HG03442 (cell line): ENCODE measurements at regions not wholly inside any gene's neighbourhood (a gene's known extent, or its start where the extent isn't known, plus 50 kb on each side); places are given as distances from the start of the nearest gene placed in this dataset.
"Not testable (repeated sequence)": the region's sequence is repeated elsewhere in the genome, so short reads cannot be mapped to it uniquely, and the experiment has no call there.

ENCODE experiments used
- ATAC-seq: cut with Tn5 transposase; IDR thresholded peaks from one replicate; pipeline ENCODE4 v1.9.1; 2021; ENCODE audit warnings: mild to moderate bottlenecking, moderate library complexity; ENCODE audit not compliant: unreplicated experiment

- ATAC-seq: not testable (repeated sequence)
Observed at GRCh38 chr4:189619441-189620250, 321.0 kb upstream of the FRG1 start.

GRCh38 chr4:189622574-189622973, 318.1 kb upstream of the FRG1 start:
- ATAC-seq: not testable (repeated sequence)

DNA sequence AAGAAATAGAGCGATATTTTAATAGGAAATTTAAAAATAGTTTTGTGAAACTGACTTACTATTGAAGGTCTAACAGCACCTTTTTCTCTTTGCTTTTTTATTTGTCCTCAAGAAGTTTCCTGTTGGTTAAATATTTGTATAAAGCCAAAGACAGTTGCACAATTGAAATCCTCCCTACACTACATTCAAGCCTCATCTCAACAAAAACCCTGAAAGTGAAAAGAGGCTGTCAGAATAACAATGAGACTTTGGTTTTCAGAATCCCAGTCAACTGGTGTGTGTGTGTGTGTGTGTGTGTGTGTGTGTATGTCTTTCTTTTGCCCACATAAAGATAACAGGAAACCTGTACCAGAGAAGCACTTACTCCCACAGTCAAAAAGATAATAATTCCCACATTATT, 313.6 kb upstream of the FRG1 start:
- not testable (repeated sequence) for ATAC-seq

GRCh38 chr4:189629733-189630132, 310.9 kb upstream of the FRG1 start:
- not testable (repeated sequence) for ATAC-seq

DNA sequence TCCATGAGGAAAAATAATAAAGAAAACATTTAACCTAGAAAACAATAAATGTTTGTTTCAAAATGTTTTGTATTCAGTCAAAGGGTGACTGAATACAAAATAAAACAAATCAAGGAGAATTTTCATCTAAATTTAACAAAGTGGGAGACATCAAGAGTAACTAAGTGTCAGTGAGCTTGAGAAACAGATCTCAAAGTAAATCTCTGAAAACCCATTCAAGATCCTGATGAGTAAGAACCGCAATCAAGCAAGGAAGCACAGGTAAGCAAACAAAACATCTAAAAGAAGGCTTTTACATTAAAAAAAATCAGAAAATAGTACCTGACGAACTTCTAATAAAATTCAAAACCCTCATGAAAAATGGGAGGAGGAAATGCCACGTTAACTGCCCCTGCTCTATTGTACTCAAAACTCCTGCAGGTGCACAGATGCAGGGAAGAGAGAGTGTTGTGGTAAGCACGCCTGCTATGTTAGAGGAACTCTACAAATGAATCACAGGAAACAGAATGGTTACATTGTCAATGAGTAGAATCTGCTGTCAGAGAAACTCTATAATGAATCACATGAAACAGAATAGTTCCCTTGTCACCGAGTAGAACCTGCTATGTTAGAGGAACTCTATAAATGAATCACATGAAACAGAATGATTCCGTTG, 309.6 kb upstream of the FRG1 start:
- ATAC-seq: peak; percentile 92

DNA sequence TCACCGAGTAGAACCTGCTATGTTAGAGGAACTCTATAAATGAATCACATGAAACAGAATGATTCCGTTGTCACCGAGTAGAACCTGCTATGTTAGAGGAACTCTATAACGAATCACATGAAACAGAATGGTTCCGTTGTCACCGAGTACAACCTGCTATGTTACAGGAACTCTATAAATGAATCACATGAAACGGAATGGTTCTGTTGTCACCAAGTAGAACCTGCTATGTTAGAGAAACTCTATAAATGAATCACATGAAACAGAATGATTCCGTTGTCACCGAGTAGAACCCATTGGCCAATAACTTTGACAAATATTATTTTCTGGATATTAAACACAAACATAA, 309.1 kb upstream of the FRG1 start:
- ATAC-seq: not testable (repeated sequence)

GRCh38 chr4:189650436-189650835, 290.2 kb upstream of the FRG1 start:
- ATAC-seq: not testable (repeated sequence)

DNA sequence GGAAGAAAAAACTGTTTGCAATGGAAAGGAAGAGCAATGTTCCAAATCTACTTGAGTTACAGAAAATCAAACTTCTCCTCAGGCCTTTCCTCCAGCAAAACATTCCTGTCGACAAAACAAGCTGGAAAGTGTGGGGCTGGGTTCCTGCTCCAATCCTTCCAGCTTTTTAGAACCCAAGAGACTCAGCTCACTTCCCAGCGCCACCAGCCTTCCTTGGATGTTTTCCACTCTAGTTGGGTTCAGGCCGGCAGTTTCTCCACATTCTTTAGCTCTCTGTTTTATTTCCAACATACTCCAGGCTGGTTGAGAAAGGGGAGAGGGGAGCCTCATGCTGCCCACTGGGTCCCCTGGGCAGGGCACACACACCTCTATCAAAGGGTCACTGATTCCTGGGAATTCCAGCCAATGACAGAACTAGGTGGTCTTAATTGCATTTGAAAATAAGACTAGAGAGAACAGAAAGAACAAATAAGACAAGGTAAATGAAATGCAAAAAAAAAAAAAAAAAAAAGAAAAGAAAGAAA, 287.5 kb upstream of the FRG1 start:
- not testable (repeated sequence) for ATAC-seq

DNA sequence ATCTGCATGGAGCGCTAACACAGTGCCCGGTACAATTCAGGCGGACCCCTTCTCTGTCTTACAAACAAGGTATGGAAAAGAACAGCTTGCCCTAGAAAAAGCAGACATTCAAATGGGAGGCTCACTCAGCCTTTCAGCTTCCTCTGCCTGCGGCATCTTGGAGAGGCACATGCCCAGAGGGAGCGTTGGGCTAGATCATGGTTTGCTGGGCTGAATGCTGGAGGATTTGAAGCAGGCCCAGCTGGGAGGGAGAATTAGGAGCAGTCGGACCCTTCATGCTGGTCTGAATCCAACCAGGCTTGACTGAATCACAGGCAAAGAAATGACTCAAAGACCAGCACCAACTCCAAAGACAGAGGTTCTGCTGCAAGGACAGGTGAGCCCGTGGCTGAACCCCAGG, 286.7 kb upstream of the FRG1 start:
- not testable (repeated sequence) for ATAC-seq

DNA sequence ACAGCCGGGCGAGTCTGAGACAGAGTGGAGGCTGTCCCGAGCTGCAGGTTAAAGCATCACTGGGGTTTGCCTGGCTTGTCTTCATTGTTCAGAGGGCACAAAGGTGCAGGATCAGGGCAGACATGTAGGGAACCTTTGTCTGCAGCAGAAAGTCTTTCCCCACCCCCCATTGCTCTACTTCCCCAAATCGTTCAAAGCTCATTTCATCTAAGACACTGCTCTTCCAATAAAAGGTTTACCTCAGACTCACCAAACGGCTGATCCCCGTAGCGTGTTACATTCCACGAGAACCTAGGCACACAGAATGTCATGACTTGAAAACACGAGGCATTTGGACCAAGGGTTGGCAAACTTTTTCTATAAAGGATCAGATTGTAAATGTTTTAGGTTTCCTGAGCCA, 286.3 kb upstream of the FRG1 start:
- ATAC-seq: not testable (repeated sequence)

DNA sequence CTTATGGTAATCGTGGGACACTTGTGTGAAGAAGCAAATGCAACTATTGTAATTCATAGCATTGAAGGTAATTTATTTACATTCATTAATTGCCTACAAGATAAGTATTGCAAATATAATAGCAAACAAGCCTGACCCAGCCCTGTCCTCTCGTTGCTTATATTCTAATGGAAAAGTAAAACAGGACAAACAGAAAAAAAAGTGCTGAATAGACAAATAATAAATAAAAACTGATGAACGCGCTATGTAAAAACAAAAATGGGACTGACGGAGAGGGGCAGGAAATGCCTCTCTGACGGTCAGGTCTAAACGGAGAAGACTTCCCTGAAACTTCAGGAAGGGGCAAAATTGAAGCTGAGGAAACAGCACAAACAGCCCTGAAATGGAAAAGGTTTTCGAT, 284.9 kb upstream of the FRG1 start:
- not testable (repeated sequence) for ATAC-seq

DNA sequence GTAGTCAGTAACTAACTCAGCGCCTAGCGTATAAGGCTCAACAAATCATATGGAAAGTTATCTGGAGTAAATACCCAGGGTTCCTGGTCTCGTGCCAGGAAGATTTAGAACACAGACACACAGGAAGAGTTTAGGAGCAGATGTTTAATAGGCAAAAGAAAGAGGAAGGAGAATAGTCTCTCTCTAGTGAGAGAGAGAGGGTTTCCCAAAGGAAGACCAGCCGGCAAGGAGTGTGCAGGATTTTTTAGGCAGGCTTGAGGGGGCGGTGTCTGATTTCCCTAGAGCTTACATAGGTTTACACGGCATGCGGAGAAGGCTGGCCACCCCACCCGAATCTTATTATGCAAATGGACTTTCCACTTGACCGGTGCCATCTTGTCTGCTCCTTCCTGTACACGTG, 284.0 kb upstream of the FRG1 start:
- no peak for ATAC-seq

DNA sequence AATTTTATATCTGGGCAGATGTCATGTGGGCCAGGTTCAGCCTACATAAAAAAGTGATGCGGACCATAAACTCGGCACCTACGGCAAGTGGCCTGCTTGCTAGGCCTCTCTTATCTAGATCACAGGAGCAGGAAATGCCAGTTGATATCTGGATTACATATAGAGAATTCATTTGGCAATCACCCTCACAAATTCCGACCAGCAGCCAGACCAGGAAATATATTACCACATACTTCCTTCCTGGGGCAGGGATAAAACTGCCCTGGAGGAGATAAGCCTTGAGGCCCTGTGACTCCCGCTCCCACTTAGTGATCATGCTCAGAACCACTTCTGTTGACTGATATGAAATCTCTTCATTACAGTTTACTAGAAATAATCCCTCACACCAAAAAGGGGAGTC, 282.4 kb upstream of the FRG1 start:
- ATAC-seq: not testable (repeated sequence)

DNA sequence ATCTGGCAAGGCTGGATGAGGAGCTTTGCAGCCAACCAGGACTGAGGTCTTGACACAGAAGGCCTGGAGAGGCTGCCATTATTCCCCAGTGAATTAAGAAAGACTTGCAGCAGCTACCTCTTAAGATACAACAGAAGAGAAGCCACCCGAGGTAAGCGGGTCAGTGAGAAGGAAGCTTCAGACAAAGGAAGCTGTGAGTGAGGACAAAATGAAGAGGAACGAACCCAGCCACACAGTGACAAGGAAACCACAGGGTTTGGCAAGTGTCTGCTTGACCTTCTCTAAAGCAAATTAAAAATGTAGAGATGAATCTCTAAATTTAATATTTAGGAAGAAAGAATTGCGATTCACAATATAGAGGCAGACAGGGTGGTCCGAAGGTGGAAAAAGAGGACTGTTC, 281.8 kb upstream of the FRG1 start:
- ATAC-seq: not testable (repeated sequence)

DNA sequence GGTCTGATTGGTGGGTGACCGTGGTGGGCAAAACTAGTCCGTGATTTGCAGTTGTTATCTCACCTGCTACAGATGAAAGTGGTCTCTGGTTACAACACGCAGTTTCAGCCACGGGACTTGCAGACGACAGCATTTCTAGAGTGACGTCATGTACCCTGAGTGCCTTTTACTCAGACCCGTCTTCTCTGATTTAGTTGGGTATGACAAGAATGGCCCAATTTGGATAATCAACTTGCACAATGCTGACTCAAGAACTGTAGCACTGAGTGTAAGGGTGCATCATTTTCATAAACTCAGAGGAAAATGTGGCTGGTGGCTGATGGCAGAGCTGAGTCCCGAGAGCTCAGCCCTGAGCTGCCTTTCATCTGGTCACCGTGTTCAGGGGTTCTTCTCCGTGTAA, 281.4 kb upstream of the FRG1 start:
- no peak for ATAC-seq

- ATAC-seq: no peak
Observed at GRCh38 chr4:189660722-189661360, 279.8 kb upstream of the FRG1 start.

DNA sequence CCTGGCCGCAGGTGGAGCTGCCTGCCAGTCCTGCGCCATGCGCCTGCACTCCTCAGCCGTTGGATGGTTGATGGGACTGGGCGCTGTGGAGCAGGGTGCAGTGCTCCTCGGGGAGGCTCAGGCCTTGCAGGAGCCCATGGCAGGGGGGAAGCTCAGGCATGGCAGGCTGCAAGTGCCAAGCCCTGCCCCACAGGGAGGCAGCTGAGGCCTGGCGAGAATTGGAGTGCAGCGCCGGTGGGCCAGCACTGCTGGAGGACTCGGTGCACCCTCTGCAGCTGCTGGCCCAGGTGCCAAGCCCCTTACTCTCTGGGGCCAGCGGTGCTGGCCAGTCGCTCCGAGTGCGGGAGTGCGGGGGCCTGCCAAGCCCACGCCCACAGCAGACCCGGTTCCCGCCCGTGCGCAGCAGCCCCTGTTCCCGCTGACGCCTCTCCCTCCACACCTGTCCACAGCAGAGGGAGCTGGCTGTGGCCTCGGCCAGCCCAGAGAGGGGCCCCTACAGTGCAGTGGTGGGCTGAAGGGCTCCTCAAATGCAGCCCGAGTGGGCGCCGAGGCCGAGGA, 275.9 kb upstream of the FRG1 start:
- no peak for ATAC-seq

GRCh38 chr4:189665712-189666305, 274.9 kb upstream of the FRG1 start:
- ATAC-seq: not testable (repeated sequence)

GRCh38 chr4:189667386-189667785, 273.3 kb upstream of the FRG1 start:
- not testable (repeated sequence) for ATAC-seq

DNA sequence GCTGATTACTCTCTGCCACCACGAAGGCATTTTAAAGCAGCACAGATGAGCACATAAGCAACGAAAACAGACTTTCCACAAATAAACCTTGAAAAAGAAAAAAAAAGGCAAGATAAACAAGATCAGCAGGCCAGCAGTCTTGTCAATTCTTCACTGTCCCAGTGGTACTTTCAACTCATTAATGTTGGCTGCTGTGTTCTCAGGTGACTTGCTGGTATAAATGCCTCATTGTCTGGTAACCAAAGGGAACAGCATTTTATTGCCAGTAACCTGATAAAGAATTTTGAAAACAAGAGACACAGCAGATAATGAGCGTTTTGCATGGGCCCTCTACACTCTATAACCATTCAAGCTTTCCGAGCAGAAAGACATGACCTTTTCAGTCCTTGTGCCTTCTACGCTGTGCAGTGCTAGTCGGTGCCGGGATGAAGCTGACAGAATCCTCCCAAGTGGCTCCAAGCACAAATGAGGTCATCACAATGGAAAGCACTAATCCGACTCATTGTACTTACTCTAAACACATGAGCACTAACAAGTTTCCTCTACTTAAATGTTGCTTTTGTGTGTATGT, 242.9 kb upstream of the FRG1 start:
- ATAC-seq: not testable (repeated sequence)

GRCh38 chr4:189703000-189703399, 237.7 kb upstream of the FRG1 start:
- ATAC-seq: not testable (repeated sequence)
